GM12891 (cell line): ENCODE measurements at regions not wholly inside any gene's neighbourhood (a gene's known extent, or its start where the extent isn't known, plus 50 kb on each side); places are given as distances from the start of the nearest gene placed in this dataset.

Experiments
- POLR2A ChIP-seq: IDR thresholded peaks from 2 replicates; pipeline ENCODE4 v1.6.1; 2011; ENCODE audit warnings: low read depth, low read length, control low read depth
- POLR2AphosphoS5 ChIP-seq: IDR thresholded peaks from 2 replicates; pipeline ENCODE4 v1.6.1; 2011; ENCODE audit warnings: low read depth, low read length, control low read depth
- SPI1 ChIP-seq: IDR thresholded peaks from 2 replicates; pipeline ENCODE4 v1.6.1; 2011; ENCODE audit warnings: low read depth, low read length, control low read depth
- TAF1 ChIP-seq: IDR thresholded peaks from 2 replicates; pipeline ENCODE4 v1.6.1; 2011; ENCODE audit warnings: low read depth, low read length, control low read depth

- TF ChIP-seq TAF1 (no peak), POLR2AphosphoS5 (no peak), POLR2A (no peak), SPI1 (no peak)
Measured at GRCh38 chr5:72012906-72013305, 94.4 kb upstream of the MAP1B start.
